Inferior parietal cortex (tissue), 1 donor: ENCODE measurements at regions not wholly inside any gene's neighbourhood (a gene's known extent, or its start where the extent isn't known, plus 50 kb on each side); places are given as distances from the start of the nearest gene placed in this dataset.
"Not testable (repeated sequence)": the region's sequence is repeated elsewhere in the genome, so short reads cannot be mapped to it uniquely, and the experiment has no call there.

ENCODE experiments used
- DNase-seq: peaks from one replicate; pipeline ENCODE4 v3.0.0-alpha.2; 2016; ENCODE audit errors: extremely low spot score

- DNase-seq, result no peak
Measured at GRCh38 chr6:113194090-113194489, 663.1 kb upstream of the MARCKS start.

GRCh38 chr6:113202852-113203714, 654.1 kb upstream of the MARCKS start:
- DNase-seq, result no peak

GRCh38 chr6:113203715-113204110, 653.4 kb upstream of the MARCKS start:
- DNase-seq, result no peak

- no peak for DNase-seq
Measured at GRCh38 chr6:113205553-113205952, 651.6 kb upstream of the MARCKS start.

- no peak for DNase-seq
Measured at GRCh38 chr6:113208726-113209125, 648.4 kb upstream of the MARCKS start.

- DNase-seq, result no peak
Measured at GRCh38 chr6:113209315-113209714, 647.8 kb upstream of the MARCKS start.

GRCh38 chr6:113211170-113211569, 646.0 kb upstream of the MARCKS start:
- no peak for DNase-seq

- DNase-seq, result no peak
Measured at GRCh38 chr6:113219783-113220182, 637.4 kb upstream of the MARCKS start.

GRCh38 chr6:113220832-113221231, 636.3 kb upstream of the MARCKS start:
- DNase-seq, result no peak

- no peak for DNase-seq
Measured at GRCh38 chr6:113221850-113222249, 635.3 kb upstream of the MARCKS start.

- no peak for DNase-seq
Measured at GRCh38 chr6:113246186-113246585, 611.0 kb upstream of the MARCKS start.

- DNase-seq, result no peak
Measured at GRCh38 chr6:113248532-113248931, 608.6 kb upstream of the MARCKS start.

- not testable (repeated sequence) for DNase-seq
Measured at GRCh38 chr6:113254194-113254593, 603.0 kb upstream of the MARCKS start.

GRCh38 chr6:113258771-113259170, 598.4 kb upstream of the MARCKS start:
- DNase-seq, result no peak

GRCh38 chr6:113271437-113271836, 585.7 kb upstream of the MARCKS start:
- DNase-seq, result no peak

- no peak for DNase-seq
Measured at GRCh38 chr6:113276601-113277000, 580.5 kb upstream of the MARCKS start.

- no peak for DNase-seq
Measured at GRCh38 chr6:113277111-113277510, 580.0 kb upstream of the MARCKS start.

GRCh38 chr6:113281014-113281413, 576.1 kb upstream of the MARCKS start:
- no peak for DNase-seq

GRCh38 chr6:113281431-113281830, 575.7 kb upstream of the MARCKS start:
- no peak for DNase-seq

- no peak for DNase-seq
Measured at GRCh38 chr6:113287396-113287795, 569.7 kb upstream of the MARCKS start.

GRCh38 chr6:113288409-113288808, 568.7 kb upstream of the MARCKS start:
- DNase-seq, result no peak

- DNase-seq, result no peak
Measured at GRCh38 chr6:113289166-113289565, 568.0 kb upstream of the MARCKS start.

GRCh38 chr6:113290684-113291083, 566.5 kb upstream of the MARCKS start:
- DNase-seq, result no peak
